ENCODE measurements at regions not wholly inside any gene's neighbourhood (a gene's known extent, or its start where the extent isn't known, plus 50 kb on each side); places are given as distances from the start of the nearest gene placed in this dataset.

GRCh38 chr16:79929260-79929965 lies 328.9 kb upstream of the MAF start:
- H3K4me3 Mint-ChIP-seq = no peak overlapping the region
- intact Hi-C loops (cut with DNase I, micrococcal nuclease) = no loop called here
- H3K27ac ChIP-seq (ENCODE audit: low read depth in 1 of 2, low read length in 2 of 2) = no peak overlapping the region
- no peaks in the 10 kb centered on the region for H3K36me3 Mint-ChIP-seq (ENCODE audit: low read depth)
- no peak overlapping the region for H3K4me3 ChIP-seq (ENCODE audit: low read length)
- no peaks in the 10 kb centered on the region for H3K27me3 Mint-ChIP-seq
- H3K4me1 ChIP-seq (ENCODE audit: insufficient read depth, low read length) = no peaks in the 10 kb centered on the region
- H3K36me3 ChIP-seq (ENCODE audit: insufficient read depth, low read length) = no peaks in the 10 kb centered on the region
- no peak overlapping the region for H3K27ac Mint-ChIP-seq
- H3K9me3 Mint-ChIP-seq = no peaks in the 10 kb centered on the region
- DNase-seq (no peak), ATAC-seq (ENCODE audit: poor library complexity) (no peak)
- ChIA-PET POLR2A (no interaction called here), CTCF (no interaction called here)
- no peaks in the 10 kb centered on the region for H3K9me3 ChIP-seq (ENCODE audit: control insufficient read depth in 1 of 2, insufficient read depth in 1 of 2, low read length in 2 of 2)
- no peaks in the 10 kb centered on the region for H3K4me1 Mint-ChIP-seq (ENCODE audit: low read depth)
- no peaks in the 10 kb centered on the region for H3K27me3 ChIP-seq (ENCODE audit: control insufficient read depth in 1 of 2, insufficient read depth in 2 of 2, low read length in 2 of 2)
- TF ChIP-seq, protein P1, sequence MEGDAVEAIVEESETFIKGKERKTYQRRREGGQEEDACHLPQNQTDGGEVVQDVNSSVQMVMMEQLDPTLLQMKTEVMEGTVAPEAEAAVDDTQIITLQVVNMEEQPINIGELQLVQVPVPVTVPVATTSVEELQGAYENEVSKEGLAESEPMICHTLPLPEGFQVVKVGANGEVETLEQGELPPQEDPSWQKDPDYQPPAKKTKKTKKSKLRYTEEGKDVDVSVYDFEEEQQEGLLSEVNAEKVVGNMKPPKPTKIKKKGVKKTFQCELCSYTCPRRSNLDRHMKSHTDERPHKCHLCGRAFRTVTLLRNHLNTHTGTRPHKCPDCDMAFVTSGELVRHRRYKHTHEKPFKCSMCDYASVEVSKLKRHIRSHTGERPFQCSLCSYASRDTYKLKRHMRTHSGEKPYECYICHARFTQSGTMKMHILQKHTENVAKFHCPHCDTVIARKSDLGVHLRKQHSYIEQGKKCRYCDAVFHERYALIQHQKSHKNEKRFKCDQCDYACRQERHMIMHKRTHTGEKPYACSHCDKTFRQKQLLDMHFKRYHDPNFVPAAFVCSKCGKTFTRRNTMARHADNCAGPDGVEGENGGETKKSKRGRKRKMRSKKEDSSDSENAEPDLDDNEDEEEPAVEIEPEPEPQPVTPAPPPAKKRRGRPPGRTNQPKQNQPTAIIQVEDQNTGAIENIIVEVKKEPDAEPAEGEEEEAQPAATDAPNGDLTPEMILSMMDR (IDR thresholded peaks at IDR 0.05) = no peak

DNA sequence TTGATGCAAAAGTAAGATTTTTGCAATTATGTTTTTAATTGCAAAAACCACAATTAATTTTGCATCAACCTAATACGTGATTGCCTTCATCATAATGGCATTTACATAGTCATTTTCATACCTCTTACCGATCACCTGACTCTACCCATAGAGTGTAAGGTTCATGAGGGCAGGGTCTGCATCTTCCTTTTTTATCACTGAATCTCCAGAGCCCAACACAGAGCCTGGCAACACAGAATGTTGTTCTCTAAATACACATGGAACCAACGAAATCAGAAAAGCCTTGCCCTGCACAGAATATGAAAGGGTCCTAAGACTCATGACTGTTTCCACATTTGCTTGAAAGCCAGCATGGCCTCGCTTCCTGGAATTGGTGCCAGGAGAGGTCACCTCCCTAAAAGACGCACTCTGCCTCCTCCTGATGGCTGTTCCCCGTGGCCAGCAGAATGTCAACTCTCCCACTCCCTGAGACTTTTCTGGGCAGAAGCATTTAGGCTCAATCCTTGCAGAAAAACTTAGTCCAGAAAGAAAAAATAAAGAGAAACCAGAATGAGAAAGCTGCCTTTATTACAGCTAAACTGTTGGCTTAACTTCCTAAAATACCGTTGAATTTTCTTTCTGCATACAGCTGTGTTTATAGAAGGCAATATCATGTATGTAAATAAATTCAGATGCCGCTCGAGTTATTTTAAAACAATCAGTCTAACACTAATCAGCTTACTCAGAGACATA lies 327.8 kb upstream of the MAF start:
- Histone ChIP-seq H3K27ac (ENCODE audit: low read depth in 1 of 2, low read length in 2 of 2) (no peak overlapping the region), H3K4me1 (ENCODE audit: insufficient read depth, low read length) (no peaks in the 10 kb centered on the region), H3K27me3 (ENCODE audit: control insufficient read depth in 1 of 2, insufficient read depth in 2 of 2, low read length in 2 of 2) (no peaks in the 10 kb centered on the region), H3K9me3 (ENCODE audit: control insufficient read depth in 1 of 2, insufficient read depth in 1 of 2, low read length in 2 of 2) (no peaks in the 10 kb centered on the region), H3K4me3 (ENCODE audit: low read length) (no peak overlapping the region), H3K36me3 (ENCODE audit: insufficient read depth, low read length) (no peaks in the 10 kb centered on the region)
- ChIA-PET CTCF (no interaction called here), POLR2A (no interaction called here)
- H3K27ac Mint-ChIP-seq = no peak overlapping the region
- no peaks in the 10 kb centered on the region for H3K27me3 Mint-ChIP-seq
- no peak overlapping the region for H3K4me3 Mint-ChIP-seq
- intact Hi-C loops (cut with DNase I, micrococcal nuclease) = no loop called here
- H3K36me3 Mint-ChIP-seq (ENCODE audit: low read depth) = no peaks in the 10 kb centered on the region
- TF ChIP-seq, protein P1 (IDR thresholded peaks at IDR 0.05) = no peak
- no peaks in the 10 kb centered on the region for H3K4me1 Mint-ChIP-seq (ENCODE audit: low read depth)
- DNase-seq = no peak
- ATAC-seq (ENCODE audit: poor library complexity) = no peak
- no peaks in the 10 kb centered on the region for H3K9me3 Mint-ChIP-seq

DNA sequence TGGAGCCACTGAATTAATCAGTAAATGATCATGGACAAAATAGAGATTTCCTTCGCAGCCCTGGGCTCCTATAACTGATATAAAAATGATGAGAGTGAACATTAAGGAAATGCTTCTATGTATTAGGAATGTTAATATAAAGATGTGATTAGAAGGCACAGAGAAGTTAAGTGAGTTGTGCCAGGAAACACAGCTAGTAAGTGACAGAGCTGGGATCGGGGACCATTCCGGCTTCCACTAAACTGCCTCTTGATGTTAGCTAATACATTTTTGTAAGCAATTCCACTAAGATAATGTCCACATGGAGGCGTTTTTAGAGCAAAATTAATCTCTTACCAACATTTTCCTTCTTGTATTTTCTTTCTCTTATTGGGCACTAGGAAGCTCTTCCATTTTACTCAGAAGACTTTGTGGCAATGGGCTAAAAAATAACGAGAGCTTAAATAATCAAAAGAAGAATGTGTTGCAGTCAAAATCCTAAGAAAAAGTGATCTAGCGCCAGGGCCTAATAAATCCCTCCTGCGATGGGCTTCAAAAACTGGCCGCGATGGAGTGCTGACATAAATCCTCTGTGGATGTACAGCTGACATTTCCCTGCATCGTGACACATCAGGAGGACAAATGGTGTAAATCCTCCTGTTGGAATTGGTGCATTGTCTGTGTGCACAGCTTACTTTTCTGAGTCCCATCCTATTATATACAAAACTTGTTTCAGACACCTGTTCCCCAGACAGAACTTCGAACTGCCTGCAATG lies 326.1 kb upstream of the MAF start:
- H3K9me3 Mint-ChIP-seq = no peaks in the 10 kb centered on the region

More for the DNA sequence above, 326.1 kb upstream of the MAF start:
- Histone ChIP-seq H3K27me3 (ENCODE audit: control insufficient read depth in 1 of 2, insufficient read depth in 2 of 2, low read length in 2 of 2) (no peaks in the 10 kb centered on the region), H3K4me1 (ENCODE audit: insufficient read depth, low read length) (no peaks in the 10 kb centered on the region), H3K36me3 (ENCODE audit: insufficient read depth, low read length) (no peaks in the 10 kb centered on the region), H3K4me3 (ENCODE audit: low read length) (no peak overlapping the region), H3K27ac (ENCODE audit: low read depth in 1 of 2, low read length in 2 of 2) (no peak overlapping the region), H3K9me3 (ENCODE audit: control insufficient read depth in 1 of 2, insufficient read depth in 1 of 2, low read length in 2 of 2) (no peaks in the 10 kb centered on the region)
- ChIA-PET CTCF (no interaction called here), POLR2A (no interaction called here)
- Mint-ChIP-seq H3K4me1 (ENCODE audit: low read depth) (no peaks in the 10 kb centered on the region), H3K4me3 (no peak overlapping the region), H3K36me3 (ENCODE audit: low read depth) (no peaks in the 10 kb centered on the region), H3K27ac (no peak overlapping the region), H3K27me3 (no peaks in the 10 kb centered on the region)
- ATAC-seq (ENCODE audit: poor library complexity) (no peak), DNase-seq (no peak)
- TF ChIP-seq, protein P1 (IDR thresholded peaks at IDR 0.05) = no peak
- intact Hi-C loops (cut with DNase I, micrococcal nuclease) = no loop called here

All from CD4-positive, alpha-beta T cell (primary cell).